ENCODE measurements at regions not wholly inside any gene's neighbourhood (a gene's known extent, or its start where the extent isn't known, plus 50 kb on each side); places are given as distances from the start of the nearest gene placed in this dataset.

DNA sequence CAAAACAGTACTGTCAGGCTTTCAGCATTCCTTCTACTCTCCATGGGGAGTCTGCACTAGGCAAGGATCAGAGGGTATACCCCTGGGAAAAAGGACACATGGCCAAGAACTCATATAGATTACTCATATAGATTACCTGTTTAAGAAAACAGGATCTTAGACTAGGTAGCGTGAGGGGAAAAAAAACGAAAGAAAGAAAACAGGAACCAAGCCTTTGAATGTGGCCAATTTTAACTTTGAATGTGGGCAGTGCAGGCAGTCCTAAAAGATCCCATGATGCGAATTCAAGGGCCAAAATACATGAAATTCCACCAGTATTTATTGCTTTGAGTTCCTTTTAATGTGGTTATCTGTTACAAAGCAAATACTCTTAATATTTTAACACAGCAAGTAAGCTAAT is 108.6 kb upstream of the TAC1 start:
- H3K4me2 ChIP-seq (ENCODE audit: insufficient read depth, insufficient read length, low read length): no peak overlapping the region
- H3K23me2 ChIP-seq (ENCODE audit: insufficient read length, low read depth, low read length, poor library complexity, severe bottlenecking): no peaks in the 10 kb centered on the region
- H3K14ac ChIP-seq (ENCODE audit: insufficient read depth, low read length): no peak overlapping the region
- TF ChIP-seq, protein P1, sequence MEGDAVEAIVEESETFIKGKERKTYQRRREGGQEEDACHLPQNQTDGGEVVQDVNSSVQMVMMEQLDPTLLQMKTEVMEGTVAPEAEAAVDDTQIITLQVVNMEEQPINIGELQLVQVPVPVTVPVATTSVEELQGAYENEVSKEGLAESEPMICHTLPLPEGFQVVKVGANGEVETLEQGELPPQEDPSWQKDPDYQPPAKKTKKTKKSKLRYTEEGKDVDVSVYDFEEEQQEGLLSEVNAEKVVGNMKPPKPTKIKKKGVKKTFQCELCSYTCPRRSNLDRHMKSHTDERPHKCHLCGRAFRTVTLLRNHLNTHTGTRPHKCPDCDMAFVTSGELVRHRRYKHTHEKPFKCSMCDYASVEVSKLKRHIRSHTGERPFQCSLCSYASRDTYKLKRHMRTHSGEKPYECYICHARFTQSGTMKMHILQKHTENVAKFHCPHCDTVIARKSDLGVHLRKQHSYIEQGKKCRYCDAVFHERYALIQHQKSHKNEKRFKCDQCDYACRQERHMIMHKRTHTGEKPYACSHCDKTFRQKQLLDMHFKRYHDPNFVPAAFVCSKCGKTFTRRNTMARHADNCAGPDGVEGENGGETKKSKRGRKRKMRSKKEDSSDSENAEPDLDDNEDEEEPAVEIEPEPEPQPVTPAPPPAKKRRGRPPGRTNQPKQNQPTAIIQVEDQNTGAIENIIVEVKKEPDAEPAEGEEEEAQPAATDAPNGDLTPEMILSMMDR (conservative IDR thresholded peaks at IDR 0.05): no peak
- H3T11ph ChIP-seq (ENCODE audit: low read length): no peak overlapping the region
- H4K8ac ChIP-seq (replicated peaks; ENCODE audit: insufficient read length, low read depth, low read length): no peak overlapping the region
- H3K36me3 Mint-ChIP-seq (ENCODE audit: insufficient read depth in 1 of 3, low read depth in 3 of 3): no peaks in the 10 kb centered on the region
- no peak overlapping the region for H2BK20ac ChIP-seq (ENCODE audit: low read depth, low read length, poor library complexity, severe bottlenecking)
- H3K9me3 ChIP-seq (ENCODE audit: control insufficient read depth, low read depth, low read length): no peaks in the 10 kb centered on the region
- H3K27ac Mint-ChIP-seq: peak overlapping the region in 1 of 3 experiments; percentile 71; a peak in 1 of 7 replicates
- H2BK12ac ChIP-seq (ENCODE audit: insufficient read length, low read depth, low read length): no peak overlapping the region
- H2AK5ac ChIP-seq (ENCODE audit: insufficient read length, low read length): no peak overlapping the region
- H2BK15ac ChIP-seq (ENCODE audit: low read depth, low read length): no peak overlapping the region
- H3K27me3 ChIP-seq (ENCODE audit: insufficient read depth, low read length): no peaks in the 10 kb centered on the region
- no peaks in the 10 kb centered on the region for H3K79me1 ChIP-seq (ENCODE audit: insufficient read depth, low read depth, low read length, poor library complexity, severe bottlenecking)
- no CpG with 5 or more reads among the region's 3 CpGs for WGBS (ENCODE audit: extremely low coverage, insufficient read length, low lambda C conversion rate)
- H4K5ac ChIP-seq (ENCODE audit: insufficient read length, low read depth, low read length): no peak overlapping the region
- H2BK5ac ChIP-seq (ENCODE audit: insufficient read length, low read length): no peak overlapping the region
- no peaks in the 10 kb centered on the region for H4K20me1 ChIP-seq (ENCODE audit: control insufficient read depth, insufficient read depth, insufficient read length)
- no peak for DNase-seq
- H3K27me3 Mint-ChIP-seq (ENCODE audit: low read depth): no peaks in the 10 kb centered on the region; the same call in 1 of the 2 replicates
- peaks cover 2 to 9% of the 10 kb centered on the region in 2 experiments; a peak in 3 of 5 replicates for H3K9me3 Mint-ChIP-seq
- no peaks in the 10 kb centered on the region for H3K4me1 ChIP-seq (ENCODE audit: insufficient read depth, low read length)
- no peak overlapping the region for H3K9ac ChIP-seq (ENCODE audit: extremely low read depth, insufficient read length, low read length)
- H3K23ac ChIP-seq (ENCODE audit: insufficient read length, low read depth, low read length): no peak overlapping the region
- H3K4me1 Mint-ChIP-seq: peaks cover 0 to 3% of the 10 kb centered on the region in 2 experiments; a peak in 1 of 4 replicates
- no peak overlapping the region for H2BK120ac ChIP-seq (ENCODE audit: low read depth, low read length, poor library complexity, severe bottlenecking)
- no peak overlapping the region for H2AFZ ChIP-seq (ENCODE audit: low read length)
- no peak overlapping the region for H3K4ac ChIP-seq (ENCODE audit: low read depth, low read length)
- no peak overlapping the region for H3K4me3 Mint-ChIP-seq
- H3K27ac ChIP-seq (ENCODE audit: insufficient read length, low read depth, low read length): no peak overlapping the region
- no peak overlapping the region for H3K18ac ChIP-seq (ENCODE audit: insufficient read length, low read depth, low read length)
- no peak overlapping the region for H4K91ac ChIP-seq (ENCODE audit: insufficient read length, low read depth, low read length)
- H3K56ac ChIP-seq (ENCODE audit: insufficient read length, low read depth, low read length): no peak overlapping the region
- no peaks in the 10 kb centered on the region for H3K79me2 ChIP-seq (ENCODE audit: insufficient read depth, low read length)
